NT2/D1 (cell line): ENCODE measurements at regions not wholly inside any gene's neighbourhood (a gene's known extent, or its start where the extent isn't known, plus 50 kb on each side); places are given as distances from the start of the nearest gene placed in this dataset.
"Not testable (repeated sequence)": the region's sequence is repeated elsewhere in the genome, so short reads cannot be mapped to it uniquely, and the experiment has no call there.

Source experiments
- DNase-seq: peaks from one replicate; pipeline ENCODE4 v3.0.0-alpha.2; 2011; ENCODE audit warnings: low read depth, low spot score
- H3K27me3 ChIP-seq: 2 replicates; pipeline ENCODE4 v1.6.0; 2011; ENCODE audit warnings: mild to moderate bottlenecking; ENCODE audit not compliant: insufficient read length, insufficient read depth
- H3K36me3 ChIP-seq: 2 replicates; pipeline ENCODE4 v1.6.1; 2011; ENCODE audit warnings: mild to moderate bottlenecking, low read length, mixed read lengths; ENCODE audit not compliant: insufficient read depth, insufficient read length
- H3K4me1 ChIP-seq: 2 replicates; pipeline ENCODE4 v1.5.1; 2011; ENCODE audit not compliant: insufficient read depth, insufficient read length
- H3K4me3 ChIP-seq: 2 replicates; pipeline ENCODE4 v1.5.1; 2011; ENCODE audit warnings: low read depth; ENCODE audit not compliant: insufficient read length
- H3K9ac ChIP-seq: 2 replicates; pipeline ENCODE4 v1.6.0; 2011; ENCODE audit warnings: low read depth; ENCODE audit not compliant: insufficient read length
- H3K9me3 ChIP-seq: 2 replicates; pipeline ENCODE4 v1.5.1; 2011; ENCODE audit warnings: mild to moderate bottlenecking, low read length; ENCODE audit not compliant: insufficient read depth
- SUZ12 ChIP-seq: IDR thresholded peaks from 2 replicates; pipeline ENCODE4 v1.6.1; 2011; ENCODE audit not compliant: insufficient read length, insufficient read depth; ENCODE audit errors: extremely low read depth
- YY1 ChIP-seq: IDR thresholded peaks from 2 replicates; pipeline ENCODE4 v1.6.1; 2011; ENCODE audit not compliant: insufficient read length, insufficient read depth
- ZNF274 ChIP-seq: IDR thresholded peaks from 2 replicates; pipeline ENCODE4 v1.6.1; 2011; ENCODE audit warnings: mild to moderate bottlenecking, low read depth, low read length

GRCh38 chr22:47879346-47879745, 1116.9 kb downstream of the TBC1D22A start:
- no peak for TF ChIP-seq SUZ12
- no peak for TF ChIP-seq YY1
- no peak for TF ChIP-seq ZNF274
- no peak overlapping the region for H3K4me3 ChIP-seq
- H3K9ac ChIP-seq: no peak overlapping the region
- peaks cover 2% of the 10 kb centered on the region for H3K4me1 ChIP-seq
- H3K27me3 ChIP-seq: no peaks in the 10 kb centered on the region
- H3K9me3 ChIP-seq: no peaks in the 10 kb centered on the region
- H3K36me3 ChIP-seq: no peaks in the 10 kb centered on the region
- no peak for DNase-seq

GRCh38 chr22:47878460-47878859, 1116.0 kb downstream of the TBC1D22A start:
- Histone ChIP-seq H3K4me1 (peaks cover 2% of the 10 kb centered on the region), H3K9me3 (no peaks in the 10 kb centered on the region), H3K9ac (no peak overlapping the region), H3K27me3 (no peaks in the 10 kb centered on the region), H3K4me3 (no peak overlapping the region), H3K36me3 (no peaks in the 10 kb centered on the region)
- TF ChIP-seq YY1 (no peak), SUZ12 (no peak), ZNF274 (no peak)
- no peak for DNase-seq

GRCh38 chr22:47872761-47873535, 1110.5 kb downstream of the TBC1D22A start:
- TF ChIP-seq YY1: no peak

GRCh38 chr22:47865626-47866025, 1103.2 kb downstream of the TBC1D22A start:
- no peaks in the 10 kb centered on the region for H3K27me3 ChIP-seq
- no peaks in the 10 kb centered on the region for H3K4me1 ChIP-seq
- no peak overlapping the region for H3K9ac ChIP-seq
- peaks cover 6% of the 10 kb centered on the region; the same call in 1 of the 2 replicates for H3K9me3 ChIP-seq
- no peak for DNase-seq
- H3K36me3 ChIP-seq: no peaks in the 10 kb centered on the region
- TF ChIP-seq YY1 (no peak), ZNF274 (no peak), SUZ12 (no peak)
- no peak overlapping the region for H3K4me3 ChIP-seq

More at GRCh38 chr22:47872761-47873535, 1110.5 kb downstream of the TBC1D22A start:
- Histone ChIP-seq H3K4me3 (no peak overlapping the region), H3K9ac (no peak overlapping the region), H3K4me1 (no peaks in the 10 kb centered on the region), H3K9me3 (peaks cover 2% of the 10 kb centered on the region; the same call in 1 of the 2 replicates), H3K36me3 (no peaks in the 10 kb centered on the region), H3K27me3 (no peaks in the 10 kb centered on the region)
- no peak for DNase-seq

GRCh38 chr22:47862394-47862793, 1099.9 kb downstream of the TBC1D22A start:
- TF ChIP-seq YY1: no peak
- TF ChIP-seq SUZ12: no peak
- no peak for TF ChIP-seq ZNF274
- H3K9me3 ChIP-seq: peaks cover 7% of the 10 kb centered on the region

GRCh38 chr22:47860907-47861306, 1098.5 kb downstream of the TBC1D22A start:
- not testable (repeated sequence) for H3K36me3 ChIP-seq, H3K9ac ChIP-seq, H3K4me1 ChIP-seq, DNase-seq, H3K4me3 ChIP-seq, H3K27me3 ChIP-seq, H3K9me3 ChIP-seq

More at GRCh38 chr22:47862394-47862793, 1099.9 kb downstream of the TBC1D22A start:
- no peak overlapping the region for H3K4me3 ChIP-seq
- no peak overlapping the region for H3K9ac ChIP-seq
- no peaks in the 10 kb centered on the region for H3K4me1 ChIP-seq
- no peaks in the 10 kb centered on the region for H3K27me3 ChIP-seq
- DNase-seq: no peak
- no peaks in the 10 kb centered on the region for H3K36me3 ChIP-seq

GRCh38 chr22:47859881-47860525, 1097.6 kb downstream of the TBC1D22A start:
- H3K36me3 ChIP-seq: no peaks in the 10 kb centered on the region
- no peak overlapping the region for H3K4me3 ChIP-seq
- no peak overlapping the region for H3K9ac ChIP-seq
- no peaks in the 10 kb centered on the region for H3K4me1 ChIP-seq
- DNase-seq: no peak
- peaks cover 7% of the 10 kb centered on the region for H3K9me3 ChIP-seq
- TF ChIP-seq YY1 (no peak), ZNF274 (no peak), SUZ12 (no peak)
- H3K27me3 ChIP-seq: no peaks in the 10 kb centered on the region
